GM12891 (cell line): ENCODE measurements at regions not wholly inside any gene's neighbourhood (a gene's known extent, or its start where the extent isn't known, plus 50 kb on each side); places are given as distances from the start of the nearest gene placed in this dataset.
"Not testable (repeated sequence)": the region's sequence is repeated elsewhere in the genome, so short reads cannot be mapped to it uniquely, and the experiment has no call there.

ENCODE experiments used
- DNase-seq: peaks from one replicate; pipeline ENCODE4 v3.0.0; 2011; ENCODE audit warnings: low spot score; ENCODE audit not compliant: insufficient read length
- FAIRE-seq: peaks from 2 replicates; lab custom pipeline; 2011; peaks lifted over from hg19 to GRCh38; lab: Jason Lieb, UNC
- PAX5 ChIP-seq: IDR thresholded peaks from 2 replicates; pipeline ENCODE4 v1.6.1; 2011; ENCODE audit warnings: low read length, moderate library complexity, mild to moderate bottlenecking; ENCODE audit not compliant: insufficient read depth, severe bottlenecking
- POLR2A ChIP-seq: IDR thresholded peaks from 2 replicates; pipeline ENCODE4 v1.6.1; 2011; ENCODE audit warnings: low read depth, low read length, control low read depth
- POLR2AphosphoS5 ChIP-seq: IDR thresholded peaks from 2 replicates; pipeline ENCODE4 v1.6.1; 2011; ENCODE audit warnings: low read depth, low read length, control low read depth
- POU2F2 ChIP-seq: IDR thresholded peaks from 2 replicates; pipeline ENCODE4 v1.6.1; 2011; ENCODE audit warnings: low read depth, mild to moderate bottlenecking, control low read depth, low read length, moderate library complexity
- SPI1 ChIP-seq: IDR thresholded peaks from 2 replicates; pipeline ENCODE4 v1.6.1; 2011; ENCODE audit warnings: low read depth, low read length, control low read depth
- TAF1 ChIP-seq: IDR thresholded peaks from 2 replicates; pipeline ENCODE4 v1.6.1; 2011; ENCODE audit warnings: low read depth, low read length, control low read depth

- DNase-seq (no peak), FAIRE-seq (peak; percentile 91)
- TF ChIP-seq POLR2AphosphoS5, result no peak
- no peak for TF ChIP-seq POU2F2
- TF ChIP-seq PAX5, result no peak
- no peak; the same call in 1 of the 2 replicates for TF ChIP-seq SPI1
- no peak for TF ChIP-seq TAF1
- TF ChIP-seq POLR2A, result no peak
Observed at GRCh38 chr4:37758226-37758625, 68.3 kb upstream of the PGM2 start.

DNA sequence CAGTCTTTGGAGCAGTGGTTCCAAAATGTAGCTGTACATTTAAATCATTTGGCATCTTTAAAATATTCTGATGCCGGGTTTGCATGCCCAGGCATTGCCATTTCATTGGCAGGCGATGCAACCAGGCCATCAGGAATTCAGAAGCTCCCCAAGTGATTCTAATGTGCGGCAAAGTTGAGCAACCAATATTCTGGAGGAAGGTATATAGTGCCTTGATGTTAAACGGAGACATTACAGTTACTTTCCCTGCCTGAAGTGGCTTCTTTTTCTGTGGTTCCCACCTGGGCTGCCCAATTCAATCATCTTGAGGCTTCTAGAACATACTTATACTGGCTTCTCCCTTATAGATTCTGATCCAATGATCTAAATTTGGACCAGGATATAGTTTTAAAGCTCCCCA, 68.7 kb upstream of the PGM2 start:
- DNase-seq, result no peak
- no peak for FAIRE-seq
- TF ChIP-seq POU2F2, result no peak
- no peak for TF ChIP-seq TAF1
- TF ChIP-seq POLR2A, result no peak
- TF ChIP-seq POLR2AphosphoS5, result no peak
- TF ChIP-seq PAX5, result no peak
- TF ChIP-seq SPI1, result no peak

DNA sequence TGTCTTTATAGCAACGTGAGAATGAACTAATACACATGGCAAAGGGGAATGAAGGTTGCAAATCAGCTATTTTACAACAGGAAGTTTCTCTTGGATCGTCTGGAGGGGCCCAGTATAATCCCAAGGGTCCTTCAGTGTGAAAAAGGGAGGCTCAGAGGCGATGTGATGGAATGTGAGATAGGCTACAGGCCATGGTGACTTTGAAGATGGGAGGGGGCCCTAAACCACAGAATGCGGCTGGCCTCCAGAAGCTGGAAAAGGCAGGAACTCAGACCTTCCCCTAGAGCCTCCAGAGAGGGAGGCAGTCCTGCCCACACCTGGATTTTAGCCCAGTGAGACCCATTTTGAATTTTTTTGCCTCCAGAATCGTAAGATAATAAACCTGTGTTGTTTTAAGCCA, 69.4 kb upstream of the PGM2 start:
- FAIRE-seq (no peak), DNase-seq (no peak)
- TF ChIP-seq PAX5 (no peak), POU2F2 (no peak), POLR2A (no peak), SPI1 (no peak)

DNA sequence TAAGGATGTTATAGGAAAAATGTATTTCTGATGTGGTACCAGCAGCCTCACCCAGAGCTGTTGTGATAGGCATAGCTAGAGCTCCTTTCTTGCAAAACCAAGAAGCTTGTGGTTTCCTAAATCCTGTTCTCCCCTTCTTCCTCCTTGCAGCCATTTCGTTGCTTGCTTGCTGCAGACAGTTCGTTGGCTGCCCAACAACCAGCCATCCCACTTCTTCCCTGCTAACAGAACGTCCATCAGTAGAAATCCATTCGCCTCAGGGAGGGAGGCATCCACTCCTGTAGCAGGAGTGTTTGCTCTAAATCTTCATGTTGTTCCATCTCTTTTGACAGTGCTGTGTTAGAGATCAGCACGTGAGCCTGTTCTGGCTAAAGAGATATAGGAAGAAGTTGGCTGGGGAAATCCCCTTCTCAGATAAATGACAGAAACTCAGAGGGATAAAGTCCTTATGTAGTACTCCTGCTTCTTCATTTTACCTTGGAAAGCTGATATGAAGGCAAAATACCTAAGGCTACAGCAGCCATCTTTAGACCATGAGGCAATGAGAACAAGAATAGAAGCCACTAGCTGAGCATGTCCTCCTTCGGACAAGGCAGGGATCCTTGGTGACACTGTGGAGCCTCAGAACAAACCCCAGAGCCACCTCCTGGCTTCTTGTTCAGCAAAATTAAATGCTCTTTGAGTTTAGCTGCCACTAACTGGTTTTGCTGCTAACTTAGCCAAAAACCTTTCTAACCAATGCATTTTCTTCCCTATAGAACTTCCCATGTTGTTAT, 68.4 kb upstream of the RELL1 start:
- DNase-seq (no peak), FAIRE-seq (peak; percentile 83)
- TF ChIP-seq POLR2A, result no peak
- no peak for TF ChIP-seq POLR2AphosphoS5
- no peak for TF ChIP-seq POU2F2
- no peak for TF ChIP-seq TAF1
- TF ChIP-seq SPI1, result no peak
- no peak for TF ChIP-seq PAX5

DNA sequence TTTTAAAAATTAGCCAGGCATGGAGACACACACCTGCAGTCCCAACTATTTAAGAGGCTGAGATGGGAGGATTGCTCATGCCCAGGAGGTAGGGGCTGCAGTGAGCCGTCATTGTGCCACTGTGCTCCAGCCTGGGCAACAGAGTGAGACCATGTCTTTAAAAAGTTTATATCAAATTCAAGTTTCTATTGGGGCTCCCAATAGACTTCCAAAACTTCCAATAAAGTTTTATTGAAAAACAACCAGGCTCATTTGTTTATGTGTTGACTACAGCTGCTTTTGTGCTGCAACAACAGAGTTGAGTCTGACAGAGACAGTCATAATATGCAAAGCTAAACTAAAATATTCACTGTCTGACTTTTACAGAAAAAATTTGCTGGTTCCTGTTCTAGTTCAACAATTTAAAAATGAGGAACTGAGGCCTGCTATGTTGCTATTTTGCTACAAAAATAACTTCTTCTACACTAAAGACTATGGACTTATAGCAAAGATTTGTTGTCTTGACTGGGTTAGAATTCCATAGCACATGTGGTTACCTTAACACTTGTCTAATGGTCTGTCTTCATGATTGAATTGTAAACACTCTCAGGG, 63.3 kb upstream of the RELL1 start:
- DNase-seq (no peak), FAIRE-seq (peak; percentile 86)
- TF ChIP-seq SPI1 (peak; percentile 93), POLR2A (no peak)

DNA sequence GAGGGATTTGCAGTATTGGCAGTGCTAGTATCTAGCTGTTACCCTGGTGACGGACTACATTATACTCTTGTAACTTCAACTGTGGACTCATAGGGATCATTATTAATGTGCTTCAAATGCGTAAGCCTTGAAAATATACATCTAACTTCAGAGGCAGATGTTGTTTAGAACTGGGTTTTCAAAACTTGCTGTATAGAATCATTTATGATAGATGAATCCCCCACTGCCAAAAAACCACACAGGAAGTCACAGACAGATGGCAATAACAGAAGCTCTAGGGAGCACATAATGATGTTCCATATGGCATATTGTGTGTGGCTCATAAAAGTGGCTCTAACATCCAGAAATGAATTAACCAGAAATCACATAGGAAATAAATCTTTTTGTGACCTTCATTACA, 62.3 kb upstream of the RELL1 start:
- no peak for TF ChIP-seq SPI1
- no peak for TF ChIP-seq PAX5
- TF ChIP-seq POLR2A, result no peak
- no peak for TF ChIP-seq POU2F2
- no peak for TF ChIP-seq TAF1
- no peak for TF ChIP-seq POLR2AphosphoS5
- FAIRE-seq, result no peak
- no peak for DNase-seq

- TF ChIP-seq TAF1 (no peak), POLR2AphosphoS5 (no peak), POLR2A (no peak), POU2F2 (no peak), SPI1 (no peak)
- DNase-seq, result no peak
- no peak for FAIRE-seq
Observed at GRCh38 chr4:37747772-37748330, 61.7 kb upstream of the RELL1 start.

GRCh38 chr4:37746852-37747251, 60.7 kb upstream of the RELL1 start:
- FAIRE-seq, DNase-seq: not testable (repeated sequence)

- FAIRE-seq, result no peak
- no peak for TF ChIP-seq SPI1
- no peak for TF ChIP-seq TAF1
- no peak for TF ChIP-seq PAX5
- TF ChIP-seq POLR2A, result no peak
- no peak for TF ChIP-seq POLR2AphosphoS5
- TF ChIP-seq POU2F2, result no peak
Observed at GRCh38 chr4:37745946-37746345, 59.8 kb upstream of the RELL1 start.

DNA sequence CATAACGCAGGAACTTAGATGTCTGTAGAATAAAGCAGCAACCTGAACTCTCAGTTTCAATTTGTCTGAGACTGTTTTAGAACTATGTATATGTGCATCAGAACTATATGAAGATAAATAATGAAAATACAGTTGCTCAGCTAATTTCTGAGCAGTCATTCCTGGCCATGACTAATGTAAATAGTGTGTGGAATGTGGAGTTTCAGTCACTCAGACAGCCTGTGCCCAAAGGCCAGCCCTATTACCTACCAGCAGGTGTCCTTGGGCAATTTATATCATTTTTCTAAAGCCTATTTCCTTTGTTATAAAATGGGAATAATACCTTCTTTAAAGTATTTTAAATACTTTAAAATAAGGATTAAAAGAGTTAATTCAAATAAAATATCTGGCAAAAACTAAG, 56.0 kb upstream of the RELL1 start:
- FAIRE-seq, result no peak
- TF ChIP-seq PAX5 (no peak), POLR2A (no peak), TAF1 (no peak), POLR2AphosphoS5 (no peak), SPI1 (no peak), POU2F2 (no peak)

More at GRCh38 chr4:37745946-37746345, 59.8 kb upstream of the RELL1 start:
- no peak for DNase-seq

DNA sequence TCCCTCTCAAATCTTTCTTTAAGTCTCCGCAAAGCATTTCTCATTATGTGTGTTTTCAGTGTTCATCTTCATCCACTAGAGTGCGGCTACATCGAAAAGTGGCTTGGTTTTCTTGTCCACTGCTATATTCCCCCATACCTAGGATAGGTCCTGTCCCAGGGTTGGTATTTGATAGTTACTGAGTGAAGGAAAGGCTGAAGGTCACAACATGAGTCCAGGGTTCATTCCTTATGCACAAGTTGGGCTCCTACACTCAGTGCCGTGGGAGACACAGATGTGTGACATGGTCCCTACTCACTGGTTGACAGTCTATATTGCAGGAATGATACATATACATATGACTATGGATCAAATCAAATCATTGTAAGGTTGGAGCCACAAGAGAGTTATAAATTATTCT, 55.4 kb upstream of the RELL1 start:
- FAIRE-seq, result no peak
- TF ChIP-seq SPI1 (no peak), PAX5 (no peak), POLR2AphosphoS5 (no peak), TAF1 (no peak), POU2F2 (no peak), POLR2A (no peak)
- DNase-seq, result no peak

More for the DNA sequence above, 56.0 kb upstream of the RELL1 start:
- DNase-seq, result no peak
